ENCODE measurements at regions not wholly inside any gene's neighbourhood (a gene's known extent, or its start where the extent isn't known, plus 50 kb on each side); places are given as distances from the start of the nearest gene placed in this dataset.
"Not testable (repeated sequence)": the region's sequence is repeated elsewhere in the genome, so short reads cannot be mapped to it uniquely, and the experiment has no call there.

GRCh38 chr10:29804025-29804852 lies 169.5 kb upstream of the SVIL start:
- peak; percentile 86 for DNase-seq (ENCODE audit: extremely low read depth, low read depth)

DNA sequence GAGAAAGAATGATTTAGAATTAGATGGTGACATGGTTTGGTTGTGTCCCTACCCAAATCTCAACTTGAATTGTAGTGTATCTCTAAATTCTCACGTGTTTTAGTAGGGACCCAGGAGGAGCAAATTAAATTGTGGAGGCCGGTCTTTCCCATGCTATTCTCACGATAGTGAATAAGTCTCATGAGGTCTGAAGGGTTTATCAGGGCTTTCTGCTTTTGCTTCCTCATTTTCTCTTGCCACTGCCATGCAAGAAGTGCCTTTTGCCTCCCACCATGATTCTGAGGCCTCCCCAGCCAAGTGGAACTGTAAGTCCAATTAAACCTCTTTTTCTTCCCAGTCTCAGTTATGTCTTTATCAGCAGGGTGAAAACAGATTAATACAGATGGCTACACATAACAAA lies 167.4 kb upstream of the SVIL start:
- no peak for DNase-seq (ENCODE audit: extremely low read depth, low read depth)

DNA sequence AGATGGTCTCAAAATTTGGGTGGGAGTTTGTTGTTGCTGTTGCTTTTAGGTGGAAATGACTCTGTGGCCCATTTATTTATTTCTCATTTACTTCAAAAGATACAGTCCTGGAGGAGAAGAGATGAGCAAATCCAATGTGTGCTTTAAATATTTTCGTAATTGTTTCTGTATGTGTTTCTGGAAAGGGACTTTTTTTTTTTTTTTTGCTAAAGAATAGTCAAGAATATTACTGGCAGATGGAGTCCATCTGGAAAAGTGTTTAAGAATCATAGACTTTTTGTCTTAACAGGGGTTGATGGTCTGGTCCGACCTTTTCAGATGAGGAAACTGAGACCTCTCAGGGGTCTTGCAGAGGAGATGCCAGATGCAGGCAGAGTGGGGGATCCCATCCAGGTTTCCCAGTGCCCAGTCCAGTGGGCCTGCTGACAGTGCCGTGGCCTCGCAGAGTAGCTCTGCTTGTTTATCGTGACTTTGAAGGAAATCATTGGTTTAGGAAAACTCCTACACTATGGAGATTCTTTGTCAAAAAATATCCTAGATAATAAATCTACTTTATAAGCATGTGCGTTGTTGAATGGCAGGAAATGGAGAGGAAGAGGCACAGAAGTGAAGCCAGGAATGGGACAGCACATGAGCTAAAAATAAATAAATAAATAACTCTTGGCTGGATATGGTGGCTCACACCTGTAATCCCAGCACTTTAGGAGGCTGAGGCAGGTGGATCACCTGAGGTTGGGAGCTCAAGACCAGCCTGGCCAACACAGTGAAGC lies 164.3 kb upstream of the SVIL start:
- DNase-seq (ENCODE audit: extremely low read depth, low read depth): no peak

DNA sequence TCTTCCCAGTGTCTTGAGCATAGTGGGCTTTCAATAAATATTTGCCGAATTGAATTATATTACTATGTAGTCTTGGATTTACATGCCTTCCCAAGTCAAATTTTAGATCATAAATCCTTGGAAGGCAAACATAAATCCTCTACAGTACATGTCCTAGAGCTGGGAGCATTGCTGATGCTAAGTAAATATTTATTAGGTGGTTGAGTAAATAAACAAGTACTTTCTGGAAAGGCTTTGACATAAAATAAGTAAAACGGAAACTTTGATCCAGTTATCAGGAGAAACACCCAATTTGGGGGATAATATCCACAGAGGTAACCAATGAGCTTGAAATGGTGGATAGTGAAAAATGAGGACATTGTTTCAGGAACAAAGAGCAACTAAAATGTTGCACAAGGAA lies 162.8 kb upstream of the SVIL start:
- no peak for DNase-seq (ENCODE audit: extremely low read depth, low read depth)

- no peak for DNase-seq (ENCODE audit: extremely low read depth, low read depth)
Measured at GRCh38 chr10:29795850-29796249, 161.1 kb upstream of the SVIL start.

DNA sequence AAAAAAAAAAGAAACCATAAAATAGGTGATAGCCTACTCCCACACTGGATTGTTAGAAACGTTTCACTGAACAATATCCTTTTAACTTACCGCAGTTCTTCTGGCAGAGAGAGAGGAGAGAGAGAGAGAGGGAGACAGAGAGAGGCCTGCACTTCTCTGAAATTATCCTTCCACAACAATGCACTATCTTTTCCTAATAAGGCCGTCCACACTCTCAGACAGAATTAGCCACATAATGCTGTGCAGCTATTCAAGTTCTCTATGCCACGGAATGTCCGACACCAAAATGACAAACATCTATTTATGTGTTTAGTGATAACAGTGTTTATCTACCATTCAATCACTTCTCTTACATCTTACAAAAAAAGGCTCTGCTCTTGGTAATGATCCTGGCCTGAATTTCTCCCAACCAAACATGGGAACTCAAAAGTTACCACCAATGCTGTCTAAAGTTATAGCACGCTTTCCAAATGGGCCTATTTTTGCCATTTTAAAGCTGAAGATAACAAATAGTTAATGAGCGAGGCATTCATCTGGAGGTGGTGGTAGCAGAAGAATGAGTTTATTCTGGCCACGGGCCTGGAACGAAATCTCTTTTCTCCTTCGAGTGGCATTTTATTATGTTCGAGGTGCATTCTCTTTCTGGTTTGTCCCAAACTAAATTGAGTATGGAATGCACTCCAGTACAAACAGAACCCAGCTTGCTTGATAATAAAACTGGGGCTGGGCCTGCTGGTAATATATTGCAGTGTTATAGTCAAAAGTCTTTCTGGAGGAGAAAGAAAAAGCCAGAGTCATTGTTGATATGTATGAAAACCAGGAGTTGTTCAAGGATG lies 160.2 kb upstream of the SVIL start:
- DNase-seq (ENCODE audit: extremely low read depth, low read depth): no peak

DNA sequence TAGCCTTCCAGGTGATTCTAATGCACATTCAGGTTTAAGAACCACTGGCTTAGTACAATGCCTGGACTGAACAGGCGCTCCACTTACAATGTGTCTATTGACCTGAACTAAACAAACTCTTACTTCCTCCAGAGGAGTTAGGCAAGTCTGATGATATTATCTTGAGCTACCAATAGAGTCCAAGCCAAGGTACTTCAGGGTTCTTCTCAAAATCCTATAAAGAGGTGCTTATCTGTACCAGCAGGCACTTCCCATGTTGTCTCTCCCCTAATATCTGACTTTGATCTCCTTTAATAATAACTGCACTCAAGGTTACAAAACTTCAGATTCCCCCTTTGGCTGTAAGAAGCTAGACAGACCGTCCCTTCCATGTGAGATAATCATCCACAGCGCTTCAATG lies 157.0 kb upstream of the SVIL start:
- DNase-seq (ENCODE audit: extremely low read depth, low read depth): no peak

- no peak for DNase-seq (ENCODE audit: extremely low read depth, low read depth)
Measured at GRCh38 chr10:29790207-29790606, 155.4 kb upstream of the SVIL start.

GRCh38 chr10:29788113-29788512 lies 153.3 kb upstream of the SVIL start:
- DNase-seq (ENCODE audit: extremely low read depth, low read depth): no peak

DNA sequence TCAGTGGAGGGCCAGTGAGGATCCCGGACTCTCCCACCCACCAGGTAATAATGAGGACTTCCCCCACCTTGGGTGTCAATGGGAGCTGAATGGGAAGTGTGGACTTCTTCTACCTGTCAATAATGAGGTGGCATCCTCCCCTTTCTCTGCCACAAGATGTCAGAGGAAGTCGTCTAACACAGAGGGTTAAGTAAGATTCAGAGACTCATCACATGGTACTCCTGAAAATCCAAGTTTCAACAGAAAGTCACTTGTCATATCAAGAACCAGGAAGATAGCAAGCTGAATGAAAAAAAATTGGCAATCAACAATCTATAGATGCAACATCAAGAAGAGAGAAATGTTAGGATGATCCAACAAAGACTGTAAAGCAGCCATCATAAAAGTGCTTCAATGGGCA lies 150.9 kb upstream of the SVIL start:
- DNase-seq (ENCODE audit: extremely low read depth, low read depth): no peak

GRCh38 chr10:29784175-29784773 lies 149.5 kb upstream of the SVIL start:
- DNase-seq (ENCODE audit: extremely low read depth, low read depth): peak; percentile 95

GRCh38 chr10:29783201-29783947 lies 148.6 kb upstream of the SVIL start:
- no peak for DNase-seq (ENCODE audit: extremely low read depth, low read depth)

DNA sequence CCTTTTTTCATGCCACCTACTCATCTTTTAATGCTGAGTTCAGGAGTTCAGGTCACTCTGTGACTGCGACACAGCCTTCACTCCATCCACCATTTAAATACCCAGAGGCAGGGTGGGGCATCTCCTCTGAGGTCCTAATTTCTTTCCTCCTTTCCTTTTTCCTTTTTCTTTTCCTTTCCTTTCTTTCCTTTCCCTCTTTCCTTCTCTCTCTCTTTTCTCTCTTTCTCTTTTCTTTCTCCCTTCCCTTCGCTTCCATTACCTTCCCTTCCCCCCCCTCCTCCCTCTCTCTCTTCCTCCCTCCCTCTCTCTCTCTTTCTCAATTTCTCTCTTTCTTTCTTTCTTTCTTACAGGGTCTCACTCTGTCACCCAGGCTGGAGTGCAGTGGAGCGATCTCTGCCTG lies 145.9 kb upstream of the SVIL start:
- DNase-seq (ENCODE audit: extremely low read depth, low read depth): no peak

- DNase-seq (ENCODE audit: extremely low read depth, low read depth): no peak
Measured at GRCh38 chr10:29780096-29780495, 145.3 kb upstream of the SVIL start.

- no peak for DNase-seq (ENCODE audit: extremely low read depth, low read depth)
Measured at GRCh38 chr10:29776246-29776645, 141.5 kb upstream of the SVIL start.

DNA sequence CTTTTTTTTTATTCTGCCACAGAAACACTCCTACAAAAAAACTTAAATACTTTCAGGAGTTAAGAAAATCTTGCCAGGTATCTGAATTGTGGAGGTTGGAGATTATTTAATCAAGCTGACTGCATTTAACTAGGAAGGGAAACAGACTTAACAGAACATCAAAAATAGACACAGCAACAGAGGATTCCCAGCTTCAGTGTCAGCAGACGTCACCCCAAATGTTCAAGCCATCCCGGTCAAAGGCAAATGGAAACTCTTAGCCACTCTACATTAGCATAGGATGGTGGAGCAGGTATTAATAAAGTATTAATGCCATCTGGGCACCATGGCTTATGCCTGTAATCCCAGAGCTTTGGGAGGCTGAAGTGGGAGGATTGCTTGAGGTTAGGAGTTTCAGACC lies 139.7 kb upstream of the SVIL start:
- no peak for DNase-seq (ENCODE audit: extremely low read depth, low read depth)

- no peak for DNase-seq (ENCODE audit: extremely low read depth, low read depth)
Measured at GRCh38 chr10:29773675-29774091, 138.9 kb upstream of the SVIL start.

GRCh38 chr10:29772403-29772802 lies 137.6 kb upstream of the SVIL start:
- no peak for DNase-seq (ENCODE audit: extremely low read depth, low read depth)

- DNase-seq (ENCODE audit: extremely low read depth, low read depth): no peak
Measured at GRCh38 chr10:29771376-29771775, 136.6 kb upstream of the SVIL start.

DNA sequence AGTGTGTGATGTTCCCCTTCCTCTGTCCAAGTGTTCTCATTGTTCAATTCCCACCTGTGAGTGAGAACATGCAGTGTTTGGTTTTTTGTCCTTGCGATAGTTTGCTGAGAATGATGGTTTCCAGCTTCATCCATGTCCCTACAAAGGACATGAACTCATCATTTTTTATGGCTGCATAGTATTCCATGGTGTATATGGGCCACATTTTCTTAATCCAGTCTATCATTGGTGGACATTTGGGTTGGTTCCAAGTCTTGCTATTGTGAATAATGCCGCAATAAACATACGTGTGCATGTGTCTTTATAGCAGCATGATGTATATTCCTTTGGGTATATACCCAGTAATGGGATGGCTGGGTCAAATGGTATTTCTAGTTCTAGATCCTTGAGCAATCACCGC lies 134.5 kb upstream of the SVIL start:
- DNase-seq (ENCODE audit: extremely low read depth, low read depth): not testable (repeated sequence)
